Liver (tissue), 3 donors: ENCODE measurements at regions not wholly inside any gene's neighbourhood (a gene's known extent, or its start where the extent isn't known, plus 50 kb on each side); places are given as distances from the start of the nearest gene placed in this dataset.

Experiments
- ATF3 ChIP-seq: IDR thresholded peaks from 2 replicates; pipeline ENCODE4 v1.6.1; 2016; ENCODE audit warnings: antibody characterized with exemption
- CTCF ChIP-seq: fragments of 150-350 bp; IDR thresholded peaks from 2 replicates; pipeline ENCODE4 v1.5.1; 2017; ENCODE audit warnings: improper control_type of control experiment, low read depth, low read length; ENCODE audit not compliant: missing input control
- EGR1 ChIP-seq, 2 donors: IDR thresholded peaks; 2 replicates each; pipeline ENCODE4 v1.6.1; 2016 to 2018; ENCODE audit warnings: antibody characterized with exemption in 2 of 2, low read depth in 2 of 2
- MAX ChIP-seq: IDR thresholded peaks from 2 replicates; pipeline ENCODE4 v1.6.1; 2016; ENCODE audit warnings: antibody characterized with exemption
- REST ChIP-seq: IDR thresholded peaks from 2 replicates; pipeline ENCODE4 v1.6.1; 2016; ENCODE audit warnings: antibody characterized with exemption, mild to moderate bottlenecking
- ZBTB33 ChIP-seq: IDR thresholded peaks from 2 replicates; pipeline ENCODE4 v1.6.1; 2016; ENCODE audit warnings: antibody characterized with exemption
- donor health status: healthy.
- donor health status: healthy.

DNA sequence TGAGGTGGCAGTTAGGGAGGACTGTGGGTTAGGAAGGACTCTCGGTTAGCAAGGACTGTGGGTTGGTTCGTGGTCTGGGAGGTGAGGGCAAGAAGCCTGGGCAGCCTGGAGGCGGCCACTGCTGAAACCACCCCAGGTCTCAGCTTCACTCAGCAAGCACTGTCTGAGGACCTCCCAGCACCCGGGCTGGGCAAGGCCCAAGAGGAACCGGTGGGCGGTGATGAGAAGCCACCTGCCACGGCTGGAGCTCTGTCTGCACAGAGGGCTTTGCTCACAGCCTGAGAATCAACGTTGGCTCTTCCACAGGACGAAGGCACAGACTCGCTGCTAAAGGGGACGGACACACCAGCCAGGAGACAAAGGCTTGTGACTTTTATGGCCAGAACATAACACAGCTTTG, 69.3 kb downstream of the DACT2 start:
- TF ChIP-seq CTCF (no peak), ZBTB33 (no peak), ATF3 (no peak), MAX (no peak), EGR1 (IDR thresholded peaks at IDR 0.05; ENCODE audit: low read depth in 2 of 2) (no peak), REST (no peak)
